ENCODE measurements at regions not wholly inside any gene's neighbourhood (a gene's known extent, or its start where the extent isn't known, plus 50 kb on each side); places are given as distances from the start of the nearest gene placed in this dataset.

DNA sequence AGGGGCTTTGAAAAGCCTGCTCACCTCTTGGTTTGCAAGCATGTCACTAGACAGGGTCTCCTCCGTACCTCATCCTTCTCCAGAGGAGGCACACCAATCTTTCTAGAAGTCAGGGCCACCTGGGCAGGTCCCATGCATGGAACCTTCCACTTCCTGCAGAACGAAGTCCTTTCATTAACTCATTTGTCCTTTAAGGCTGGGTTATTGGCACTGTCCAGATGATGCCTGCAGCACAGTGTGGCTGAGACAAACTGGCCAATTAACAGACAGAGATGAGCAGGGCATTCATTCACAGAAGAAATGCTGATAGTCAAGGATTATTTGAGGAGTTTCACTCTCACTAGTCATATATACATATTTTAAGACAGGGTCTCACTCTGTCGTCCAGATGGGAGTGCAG, 245.3 kb downstream of the TFCP2L1 start:
- BruUV-seq (replicated peaks): no TSS peak
- Histone ChIP-seq H3K4me3 (no peak overlapping the region), H3K9me3 (ENCODE audit: insufficient read depth, low read depth) (no peaks in the 10 kb centered on the region), H3F3A (ENCODE audit: insufficient read depth, low read depth) (no peaks in the 10 kb centered on the region), H3K27ac (no peak overlapping the region), H3K79me2 (ENCODE audit: low read depth) (no peaks in the 10 kb centered on the region), H3K27me3 (ENCODE audit: insufficient read depth, low read depth) (peaks cover 40% of the 10 kb centered on the region), H3K4me1 (replicated peaks; ENCODE audit: insufficient read depth) (no peaks in the 10 kb centered on the region), H2AFZ (no peak overlapping the region), H3K36me3 (ENCODE audit: low read depth) (no peaks in the 10 kb centered on the region), H3K9me2 (ENCODE audit: insufficient read depth) (no peaks in the 10 kb centered on the region), H3K4me2 (no peak overlapping the region), H4K20me1 (ENCODE audit: insufficient read depth) (no peaks in the 10 kb centered on the region)
- intact Hi-C loops (cut with micrococcal nuclease; ENCODE audit: unreplicated experiment): loop anchor here (10.0 kb wide), 1 partner anchor 85 kb away; no protein-coding TSS in a partner anchor
- TF ChIP-seq, protein P1, sequence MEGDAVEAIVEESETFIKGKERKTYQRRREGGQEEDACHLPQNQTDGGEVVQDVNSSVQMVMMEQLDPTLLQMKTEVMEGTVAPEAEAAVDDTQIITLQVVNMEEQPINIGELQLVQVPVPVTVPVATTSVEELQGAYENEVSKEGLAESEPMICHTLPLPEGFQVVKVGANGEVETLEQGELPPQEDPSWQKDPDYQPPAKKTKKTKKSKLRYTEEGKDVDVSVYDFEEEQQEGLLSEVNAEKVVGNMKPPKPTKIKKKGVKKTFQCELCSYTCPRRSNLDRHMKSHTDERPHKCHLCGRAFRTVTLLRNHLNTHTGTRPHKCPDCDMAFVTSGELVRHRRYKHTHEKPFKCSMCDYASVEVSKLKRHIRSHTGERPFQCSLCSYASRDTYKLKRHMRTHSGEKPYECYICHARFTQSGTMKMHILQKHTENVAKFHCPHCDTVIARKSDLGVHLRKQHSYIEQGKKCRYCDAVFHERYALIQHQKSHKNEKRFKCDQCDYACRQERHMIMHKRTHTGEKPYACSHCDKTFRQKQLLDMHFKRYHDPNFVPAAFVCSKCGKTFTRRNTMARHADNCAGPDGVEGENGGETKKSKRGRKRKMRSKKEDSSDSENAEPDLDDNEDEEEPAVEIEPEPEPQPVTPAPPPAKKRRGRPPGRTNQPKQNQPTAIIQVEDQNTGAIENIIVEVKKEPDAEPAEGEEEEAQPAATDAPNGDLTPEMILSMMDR (conservative IDR thresholded peaks at IDR 0.05): no peak
- TF ChIP-seq EZH2 (IDR thresholded peaks at IDR 0.05; ENCODE audit: low read depth): no peak
- no peak for DNase-seq
- ChIA-PET POLR2A (ENCODE audit: unreplicated experiment) (no interaction called here), CTCF (no interaction called here)

DNA sequence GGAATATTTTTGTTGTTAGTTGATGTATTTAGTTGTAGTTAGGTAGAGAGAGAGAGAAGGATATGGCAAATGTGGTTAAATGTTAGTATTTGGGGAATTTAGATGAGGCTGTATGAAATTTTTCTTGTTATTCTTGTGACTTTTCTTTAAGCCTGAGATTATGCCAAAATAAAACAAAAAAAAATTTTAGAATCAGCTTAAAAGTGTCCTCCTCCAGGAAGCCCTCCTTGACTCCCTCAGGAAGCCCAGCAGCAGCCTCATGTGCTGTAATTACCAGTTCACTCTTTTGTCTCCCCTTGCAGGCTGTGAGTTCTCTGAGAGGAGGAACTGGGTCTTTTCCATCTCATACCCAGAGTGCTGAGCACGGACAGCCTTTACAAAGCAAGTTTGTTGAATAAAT, 243.5 kb downstream of the TFCP2L1 start:
- Histone ChIP-seq H3K4me3 (no peak overlapping the region), H3K4me1 (replicated peaks; ENCODE audit: insufficient read depth) (no peaks in the 10 kb centered on the region), H2AFZ (no peak overlapping the region), H3F3A (ENCODE audit: insufficient read depth, low read depth) (no peaks in the 10 kb centered on the region), H4K20me1 (ENCODE audit: insufficient read depth) (no peaks in the 10 kb centered on the region), H3K27me3 (ENCODE audit: insufficient read depth, low read depth) (peaks cover 43% of the 10 kb centered on the region), H3K36me3 (ENCODE audit: low read depth) (no peaks in the 10 kb centered on the region), H3K9me3 (ENCODE audit: insufficient read depth, low read depth) (no peaks in the 10 kb centered on the region), H3K9me2 (ENCODE audit: insufficient read depth) (no peaks in the 10 kb centered on the region), H3K79me2 (ENCODE audit: low read depth) (no peaks in the 10 kb centered on the region), H3K4me2 (no peak overlapping the region), H3K27ac (no peak overlapping the region)
- ChIA-PET POLR2A (ENCODE audit: unreplicated experiment) (interaction anchor here (0.6 kb wide), 1 partner anchor 34 kb away, joined by 4 read pairs; no protein-coding TSS in a partner anchor), CTCF (no interaction called here)
- no TSS peak for BruUV-seq (replicated peaks)
- no peak for DNase-seq
- no peak for TF ChIP-seq EZH2 (IDR thresholded peaks at IDR 0.05; ENCODE audit: low read depth)
- TF ChIP-seq, protein P1 (conservative IDR thresholded peaks at IDR 0.05): no peak
- intact Hi-C loops (cut with micrococcal nuclease; ENCODE audit: unreplicated experiment): no loop called here

DNA sequence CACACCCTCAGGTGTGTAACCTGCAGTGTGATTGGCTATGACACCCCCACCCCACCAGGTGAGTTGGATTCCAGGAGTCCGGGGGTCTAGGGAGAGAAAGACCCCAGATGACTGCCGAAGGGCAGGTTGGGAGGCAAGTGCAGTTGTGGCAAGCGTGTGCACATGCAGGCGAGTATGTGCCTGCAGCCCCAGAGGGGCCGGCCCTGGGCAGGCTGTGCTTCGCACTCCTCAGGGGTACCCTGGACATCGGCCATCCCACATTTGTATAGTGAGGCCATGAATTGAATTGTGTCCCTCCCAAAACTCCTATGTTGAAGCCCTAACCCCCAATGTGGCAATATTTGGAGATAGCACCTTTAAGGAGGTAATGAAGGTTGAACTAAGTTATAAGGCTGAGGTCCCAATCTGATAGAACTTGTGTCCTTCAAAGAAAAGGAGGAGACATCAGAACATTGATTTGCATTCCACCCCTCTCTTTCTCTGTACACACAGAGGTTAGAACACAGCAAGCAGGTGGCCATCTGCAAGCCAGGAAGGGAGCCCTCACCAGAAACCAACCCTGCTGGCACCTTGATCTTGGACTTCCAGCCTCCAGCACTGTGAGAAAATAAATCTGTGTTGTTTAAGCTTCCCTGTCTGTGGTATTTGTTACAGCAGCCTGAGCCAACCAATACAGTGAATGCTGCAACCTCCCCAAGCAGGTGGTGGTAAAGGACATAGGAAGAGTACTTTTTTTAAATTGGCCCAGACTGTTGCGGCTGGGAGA, 241.8 kb downstream of the TFCP2L1 start:
- Histone ChIP-seq H3K9me2 (ENCODE audit: insufficient read depth) (no peaks in the 10 kb centered on the region), H4K20me1 (ENCODE audit: insufficient read depth) (no peaks in the 10 kb centered on the region), H3K4me3 (no peak overlapping the region), H3K27me3 (ENCODE audit: insufficient read depth, low read depth) (peaks cover 32% of the 10 kb centered on the region), H3K4me2 (no peak overlapping the region), H3K9me3 (ENCODE audit: insufficient read depth, low read depth) (no peaks in the 10 kb centered on the region), H2AFZ (no peak overlapping the region), H3K4me1 (replicated peaks; ENCODE audit: insufficient read depth) (no peaks in the 10 kb centered on the region), H3K36me3 (ENCODE audit: low read depth) (no peaks in the 10 kb centered on the region), H3F3A (ENCODE audit: insufficient read depth, low read depth) (no peaks in the 10 kb centered on the region), H3K27ac (no peak overlapping the region), H3K79me2 (ENCODE audit: low read depth) (no peaks in the 10 kb centered on the region)
- no TSS peak for BruUV-seq (replicated peaks)
- TF ChIP-seq, protein P1 (conservative IDR thresholded peaks at IDR 0.05): no peak
- no peak for TF ChIP-seq EZH2 (IDR thresholded peaks at IDR 0.05; ENCODE audit: low read depth)
- CTCF ChIA-PET: no interaction called here
- intact Hi-C loops (cut with micrococcal nuclease; ENCODE audit: unreplicated experiment): no loop called here
- DNase-seq: no peak
- POLR2A ChIA-PET (ENCODE audit: unreplicated experiment): no interaction called here
